ENCODE measurements at regions not wholly inside any gene's neighbourhood (a gene's known extent, or its start where the extent isn't known, plus 50 kb on each side); places are given as distances from the start of the nearest gene placed in this dataset.

GRCh38 chr2:79383681-79384080, 129.2 kb upstream of the CTNNA2 start:
- DNase-seq (ENCODE audit: low read depth in 2 of 2): no peak
- Histone ChIP-seq H2AFZ (ENCODE audit: low read length) (no peak overlapping the region), H3K9ac (ENCODE audit: insufficient read depth, low read length) (no peak overlapping the region)

DNA sequence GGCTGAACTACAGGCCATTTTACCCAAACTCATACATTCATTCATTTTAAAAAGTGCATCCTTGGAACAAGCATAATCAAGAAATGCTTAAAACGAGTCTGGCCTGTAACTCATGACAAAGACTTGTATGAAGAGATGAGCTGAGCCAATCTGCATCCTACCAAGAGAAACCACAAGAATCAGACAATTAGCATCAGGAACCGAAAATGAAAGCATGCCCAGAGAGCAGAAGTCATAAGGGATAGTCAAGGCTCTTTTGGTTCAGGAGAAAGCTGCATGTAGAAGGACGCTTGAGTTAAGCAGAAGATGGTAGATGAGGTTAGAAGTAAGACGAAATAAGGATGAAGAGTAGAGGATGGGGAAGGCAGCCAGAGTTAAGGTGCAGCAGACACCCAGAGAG, 137.0 kb upstream of the CTNNA2 start:
- H4K20me1 ChIP-seq (ENCODE audit: control insufficient read depth, extremely low read depth, insufficient read depth, low read length): no peaks in the 10 kb centered on the region
- DNase-seq (ENCODE audit: low read depth in 2 of 2): no peak
- H3K9ac ChIP-seq (ENCODE audit: insufficient read depth, low read length): no peak overlapping the region
- H3K4me2 ChIP-seq (ENCODE audit: extremely low read depth, insufficient read depth, low read length): no peak overlapping the region
- H2AFZ ChIP-seq (ENCODE audit: low read length): no peak overlapping the region
- no peaks in the 10 kb centered on the region for H3K27me3 ChIP-seq (ENCODE audit: control insufficient read depth, insufficient read depth, low read length)
- H3K27ac ChIP-seq (ENCODE audit: insufficient read depth, low read length): no peak overlapping the region
- no peaks in the 10 kb centered on the region for H3K4me1 ChIP-seq (ENCODE audit: control insufficient read depth, extremely low read depth, insufficient read depth, low read length)
- H3K36me3 ChIP-seq (ENCODE audit: control insufficient read depth, insufficient read depth, low read length): no peaks in the 10 kb centered on the region
- TF ChIP-seq EZH2 (IDR thresholded peaks at IDR 0.05; ENCODE audit: low read length, missing control alignments): no peak
- no peak for TF ChIP-seq CTCF (conservative IDR thresholded peaks at IDR 0.05 in 1 of 2, IDR thresholded peaks at IDR 0.05 in 1 of 2; ENCODE audit: low read depth in 1 of 2, low read length in 2 of 2)
- no peaks in the 10 kb centered on the region for H3K79me2 ChIP-seq (ENCODE audit: control insufficient read depth, insufficient read depth, low read length)
- H3K9me3 ChIP-seq (ENCODE audit: control insufficient read depth, insufficient read depth, low read depth, low read length): no peaks in the 10 kb centered on the region
- no peak overlapping the region for H3K4me3 ChIP-seq (replicated peaks in 1 of 4; ENCODE audit: control extremely low read depth in 1 of 4, insufficient read depth in 1 of 4, low read depth in 3 of 4, low read length in 4 of 4)

More at GRCh38 chr2:79383681-79384080, 129.2 kb upstream of the CTNNA2 start:
- no peak overlapping the region for H3K27ac ChIP-seq (ENCODE audit: insufficient read depth, low read length)
- H3K4me1 ChIP-seq (ENCODE audit: control insufficient read depth, extremely low read depth, insufficient read depth, low read length): no peaks in the 10 kb centered on the region
- no peaks in the 10 kb centered on the region for H3K9me3 ChIP-seq (ENCODE audit: control insufficient read depth, insufficient read depth, low read depth, low read length)
- no peak for TF ChIP-seq CTCF (conservative IDR thresholded peaks at IDR 0.05 in 1 of 2, IDR thresholded peaks at IDR 0.05 in 1 of 2; ENCODE audit: low read depth in 1 of 2, low read length in 2 of 2)
- TF ChIP-seq EZH2 (IDR thresholded peaks at IDR 0.05; ENCODE audit: low read length, missing control alignments): no peak
- H3K4me3 ChIP-seq (replicated peaks in 1 of 4; ENCODE audit: control extremely low read depth in 1 of 4, insufficient read depth in 1 of 4, low read depth in 3 of 4, low read length in 4 of 4): no peak overlapping the region
- H3K27me3 ChIP-seq (ENCODE audit: control insufficient read depth, insufficient read depth, low read length): no peaks in the 10 kb centered on the region
- H4K20me1 ChIP-seq (ENCODE audit: control insufficient read depth, extremely low read depth, insufficient read depth, low read length): no peaks in the 10 kb centered on the region
- no peak overlapping the region for H3K4me2 ChIP-seq (ENCODE audit: extremely low read depth, insufficient read depth, low read length)
- H3K36me3 ChIP-seq (ENCODE audit: control insufficient read depth, insufficient read depth, low read length): no peaks in the 10 kb centered on the region
- no peaks in the 10 kb centered on the region for H3K79me2 ChIP-seq (ENCODE audit: control insufficient read depth, insufficient read depth, low read length)

- Histone ChIP-seq H3K36me3 (ENCODE audit: control insufficient read depth, insufficient read depth, low read length) (no peaks in the 10 kb centered on the region), H3K27me3 (ENCODE audit: control insufficient read depth, insufficient read depth, low read length) (no peaks in the 10 kb centered on the region), H4K20me1 (ENCODE audit: control insufficient read depth, extremely low read depth, insufficient read depth, low read length) (no peaks in the 10 kb centered on the region), H3K4me3 (replicated peaks in 1 of 4; ENCODE audit: control extremely low read depth in 1 of 4, insufficient read depth in 1 of 4, low read depth in 3 of 4, low read length in 4 of 4) (no peak overlapping the region), H2AFZ (ENCODE audit: low read length) (no peak overlapping the region), H3K4me1 (ENCODE audit: control insufficient read depth, extremely low read depth, insufficient read depth, low read length) (no peaks in the 10 kb centered on the region), H3K9ac (ENCODE audit: insufficient read depth, low read length) (no peak overlapping the region), H3K79me2 (ENCODE audit: control insufficient read depth, insufficient read depth, low read length) (no peaks in the 10 kb centered on the region), H3K27ac (ENCODE audit: insufficient read depth, low read length) (no peak overlapping the region), H3K4me2 (ENCODE audit: extremely low read depth, insufficient read depth, low read length) (no peak overlapping the region), H3K9me3 (ENCODE audit: control insufficient read depth, insufficient read depth, low read depth, low read length) (no peaks in the 10 kb centered on the region)
- DNase-seq (ENCODE audit: low read depth in 2 of 2): peak in 1 of 2 donors; percentile 1
- no peak for TF ChIP-seq EZH2 (IDR thresholded peaks at IDR 0.05; ENCODE audit: low read length, missing control alignments)
- TF ChIP-seq CTCF (conservative IDR thresholded peaks at IDR 0.05 in 1 of 2, IDR thresholded peaks at IDR 0.05 in 1 of 2; ENCODE audit: low read depth in 1 of 2, low read length in 2 of 2): no peak
These were observed 139.3 kb upstream of the CTNNA2 start for GRCh38 chr2:79373358-79374130.
